ENCODE measurements at regions not wholly inside any gene's neighbourhood (a gene's known extent, or its start where the extent isn't known, plus 50 kb on each side); places are given as distances from the start of the nearest gene placed in this dataset.

DNA sequence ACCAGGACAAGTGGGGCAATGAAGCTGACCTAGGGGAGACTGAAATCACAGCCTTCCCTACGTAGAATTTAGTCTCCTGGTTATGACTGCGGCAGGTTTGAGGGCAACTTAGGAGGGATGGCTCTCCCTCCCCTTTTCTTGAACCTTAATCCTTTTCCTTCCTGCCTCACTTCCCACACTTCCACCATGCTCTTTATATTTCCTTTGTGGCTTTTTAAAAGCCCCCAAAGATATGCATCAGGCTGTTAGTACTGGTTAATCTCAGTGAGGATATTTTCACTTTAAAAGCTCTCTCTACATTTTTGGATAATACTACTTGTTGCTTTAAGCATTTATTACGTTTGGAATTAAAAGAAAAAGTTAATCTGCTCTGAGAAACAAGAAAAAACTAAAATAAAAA, 339.2 kb downstream of the SOX2 start:
- peak; percentile 67; the same call in 1 of the 2 replicates for TF ChIP-seq POLR2AphosphoS5 (IDR thresholded peaks at IDR 0.05; ENCODE audit: borderline replicate concordance, low read depth, low read length)
- TF ChIP-seq EZH2 (IDR thresholded peaks at IDR 0.05) = no peak
